ENCODE measurements at regions not wholly inside any gene's neighbourhood (a gene's known extent, or its start where the extent isn't known, plus 50 kb on each side); places are given as distances from the start of the nearest gene placed in this dataset.

- TF ChIP-seq CTCF (IDR thresholded peaks at IDR 0.05) = no peak
- Mint-ChIP-seq H3K4me1 (peaks cover 6% of the 10 kb centered on the region), H3K4me3 (no peak overlapping the region), H3K9me3 (peaks cover 9 to 22% (median 11%) of the 10 kb centered on the region in 7 donors), H3K27ac (no peak overlapping the region), H3K27me3 (ENCODE audit: low read depth in 3 of 3) (peaks cover 0 to 2% (median 0%) of the 10 kb centered on the region in 3 donors), H3K36me3 (no peaks in the 10 kb centered on the region)
- no peak for DNase-seq
- intact Hi-C loops (cut with micrococcal nuclease) = no loop called here
- no peaks in the 10 kb centered on the region for H3K79me2 ChIP-seq (ENCODE audit: insufficient read depth, low read length)
- peaks cover 9 to 11% of the 10 kb centered on the region in 2 donors for H3K4me1 ChIP-seq (ENCODE audit: control insufficient read depth in 1 of 2, insufficient read depth in 2 of 2, low read length in 2 of 2)
- H3K4me3 ChIP-seq (replicated peaks in 1 of 3; ENCODE audit: low read depth in 2 of 3, low read length in 3 of 3) = no peak overlapping the region
- no peaks in the 10 kb centered on the region for H4K20me1 ChIP-seq (ENCODE audit: insufficient read depth, low read length)
- H3K9ac ChIP-seq (ENCODE audit: insufficient read depth, low read length, poor library complexity, severe bottlenecking) = no peak overlapping the region
- H2AFZ ChIP-seq (ENCODE audit: insufficient read depth, low read depth, low read length, poor library complexity, severe bottlenecking) = no peak overlapping the region
- H3K27me3 ChIP-seq (ENCODE audit: control insufficient read depth in 2 of 2, insufficient read depth in 2 of 2, low read length in 2 of 2) = no peaks in the 10 kb centered on the region
- H3K36me3 ChIP-seq (replicated peaks in 1 of 2; ENCODE audit: control insufficient read depth in 1 of 2, insufficient read depth in 2 of 2, low read length in 2 of 2) = no peaks in the 10 kb centered on the region
- no peak overlapping the region for H3K4me2 ChIP-seq (replicated peaks; ENCODE audit: extremely low read depth, low read length, poor library complexity, severe bottlenecking)
- H3K27ac ChIP-seq (ENCODE audit: low read depth in 1 of 2, low read length in 2 of 2) = no peak overlapping the region
- peaks cover 5 to 10% of the 10 kb centered on the region in 2 donors for H3K9me3 ChIP-seq (replicated peaks in 1 of 2; ENCODE audit: control insufficient read depth in 1 of 2, insufficient read depth in 1 of 2, low read length in 2 of 2)
- 100% methylated on average over 1 of the region's 3 CpGs for WGBS (ENCODE audit: insufficient coverage)
Measured at GRCh38 chr5:68529581-68529980, 314.0 kb downstream of the PIK3R1 start.

GRCh38 chr5:68531970-68532369 lies 316.4 kb downstream of the PIK3R1 start:
- Histone ChIP-seq H3K9me3 (replicated peaks in 1 of 2; ENCODE audit: control insufficient read depth in 1 of 2, insufficient read depth in 1 of 2, low read length in 2 of 2) (peaks cover 4 to 5% of the 10 kb centered on the region in 2 donors), H3K27me3 (ENCODE audit: control insufficient read depth in 2 of 2, insufficient read depth in 2 of 2, low read length in 2 of 2) (no peaks in the 10 kb centered on the region), H3K79me2 (ENCODE audit: insufficient read depth, low read length) (no peaks in the 10 kb centered on the region), H3K4me2 (replicated peaks; ENCODE audit: extremely low read depth, low read length, poor library complexity, severe bottlenecking) (no peak overlapping the region), H2AFZ (ENCODE audit: insufficient read depth, low read depth, low read length, poor library complexity, severe bottlenecking) (no peak overlapping the region), H3K9ac (ENCODE audit: insufficient read depth, low read length, poor library complexity, severe bottlenecking) (no peak overlapping the region), H4K20me1 (ENCODE audit: insufficient read depth, low read length) (no peaks in the 10 kb centered on the region), H3K27ac (ENCODE audit: low read depth in 1 of 2, low read length in 2 of 2) (no peak overlapping the region), H3K4me1 (ENCODE audit: control insufficient read depth in 1 of 2, insufficient read depth in 2 of 2, low read length in 2 of 2) (peaks cover 9 to 11% of the 10 kb centered on the region in 2 donors), H3K4me3 (replicated peaks in 1 of 3; ENCODE audit: low read depth in 2 of 3, low read length in 3 of 3) (no peak overlapping the region), H3K36me3 (replicated peaks in 1 of 2; ENCODE audit: control insufficient read depth in 1 of 2, insufficient read depth in 2 of 2, low read length in 2 of 2) (no peaks in the 10 kb centered on the region)
- Mint-ChIP-seq H3K4me3 (no peak overlapping the region), H3K27ac (no peak overlapping the region), H3K4me1 (peaks cover 6% of the 10 kb centered on the region), H3K9me3 (peaks cover 3 to 14% (median 8%) of the 10 kb centered on the region in 7 donors), H3K27me3 (ENCODE audit: low read depth in 3 of 3) (peaks cover 0 to 2% (median 0%) of the 10 kb centered on the region in 3 donors), H3K36me3 (no peaks in the 10 kb centered on the region)
- WGBS (ENCODE audit: insufficient coverage) = no CpG with 5 or more reads among the region's 4 CpGs
- intact Hi-C loops (cut with micrococcal nuclease) = no loop called here
- no peak for TF ChIP-seq CTCF (IDR thresholded peaks at IDR 0.05)
- DNase-seq = no peak

All from CD14-positive monocyte (primary cell).